GM12878 (cell line): ENCODE measurements at regions not wholly inside any gene's neighbourhood (a gene's known extent, or its start where the extent isn't known, plus 50 kb on each side); places are given as distances from the start of the nearest gene placed in this dataset.

Source experiments
- CHD4 ChIP-seq: fragments of 200-600 bp; sonication (generic); IDR thresholded peaks from 2 replicates; pipeline ENCODE4 v1.6.1; 2016; ENCODE audit warnings: mild to moderate bottlenecking
- IRF4 ChIP-seq: IDR thresholded peaks from 2 replicates; pipeline ENCODE4 v1.6.1; 2011; ENCODE audit warnings: low read depth, low read length
- JUNB ChIP-seq: IDR thresholded peaks from 2 replicates; pipeline ENCODE4 v1.6.1; 2016; ENCODE audit warnings: antibody characterized with exemption, mild to moderate bottlenecking
- MEF2B ChIP-seq: fragments of 450-650 bp; IDR thresholded peaks from 2 replicates; pipeline ENCODE4 v1.6.1; 2018; ENCODE audit warnings: mild to moderate bottlenecking, moderate library complexity; ENCODE audit not compliant: partially characterized antibody, poor library complexity, severe bottlenecking
- MTA2 ChIP-seq: fragments of 450-650 bp; IDR thresholded peaks from 2 replicates; pipeline ENCODE4 v1.6.1; 2016; ENCODE audit warnings: low read depth, mild to moderate bottlenecking, moderate library complexity
- NR2C2 ChIP-seq: IDR thresholded peaks from 2 replicates; pipeline ENCODE4 v1.6.1; 2011; ENCODE audit warnings: borderline replicate concordance, low read depth; ENCODE audit not compliant: control insufficient read depth, insufficient read length
- PAX8 ChIP-seq: fragments of 450-650 bp; IDR thresholded peaks from 2 replicates; pipeline ENCODE4 v1.6.1; 2017; ENCODE audit warnings: mild to moderate bottlenecking, moderate library complexity
- RAD51 ChIP-seq: fragments of 450-650 bp; IDR thresholded peaks from 2 replicates; pipeline ENCODE4 v1.6.1; 2016; ENCODE audit warnings: moderate library complexity, mild to moderate bottlenecking, inconsistent platforms
- RBBP5 ChIP-seq: fragments of 200-600 bp; sonication (generic); conservative IDR thresholded peaks from 2 replicates; pipeline ENCODE4 v1.6.1; 2016
- RCOR1 ChIP-seq: conservative IDR thresholded peaks from 2 replicates; pipeline ENCODE4 v1.6.1; 2012; ENCODE audit warnings: low read depth, low read length, improper control_type of control experiment
- SIN3A ChIP-seq: IDR thresholded peaks from 2 replicates; pipeline ENCODE4 v1.6.1; 2012; ENCODE audit warnings: low read depth, low read length, improper control_type of control experiment
- SMARCA5 ChIP-seq: fragments of 450-650 bp; IDR thresholded peaks from 2 replicates; pipeline ENCODE4 v1.6.1; 2017; ENCODE audit warnings: mild to moderate bottlenecking
- SREBF2 ChIP-seq: IDR thresholded peaks from 2 replicates; pipeline ENCODE4 v1.6.1; 2012; ENCODE audit warnings: mild to moderate bottlenecking, low read length
- SUZ12 ChIP-seq: fragments of 200-600 bp; sonication (generic); IDR thresholded peaks from one replicate; pipeline ENCODE4 v1.6.1; 2018; ENCODE audit warnings: antibody characterized with exemption, mild to moderate bottlenecking; ENCODE audit not compliant: unreplicated experiment
- ZNF274 ChIP-seq: IDR thresholded peaks from one replicate; pipeline ENCODE4 v1.8.0; 2011; ENCODE audit not compliant: insufficient read length, insufficient read depth
- TF ChIP-seq, protein P1 (sequence below): fragments of 450-650 bp; IDR thresholded peaks from 2 replicates; pipeline ENCODE4 v1.6.1; 2017; ENCODE audit warnings: mild to moderate bottlenecking, moderate library complexity
- TF ChIP-seq, protein P2 (sequence below): fragments of 450-650 bp; IDR thresholded peaks from 2 replicates; pipeline ENCODE4 v1.6.1; 2018; ENCODE audit warnings: mild to moderate bottlenecking, low read depth, moderate library complexity; ENCODE audit not compliant: partially characterized antibody
- TF ChIP-seq, protein P3 (sequence below): IDR thresholded peaks from 2 replicates; pipeline ENCODE4 v1.6.1; 2011; ENCODE audit warnings: low read depth, low read length, improper control_type of control experiment, borderline replicate concordance
- TF ChIP-seq, protein P4 (sequence below): IDR thresholded peaks from 2 replicates; pipeline ENCODE4 v1.6.1; 2012; ENCODE audit warnings: low read depth, low read length, improper control_type of control experiment
- TF ChIP-seq, protein P5 (sequence below): fragments of 450-650 bp; IDR thresholded peaks from 2 replicates; pipeline ENCODE4 v1.6.1; 2018; ENCODE audit warnings: borderline replicate concordance, mild to moderate bottlenecking; ENCODE audit not compliant: partially characterized antibody

DNA sequence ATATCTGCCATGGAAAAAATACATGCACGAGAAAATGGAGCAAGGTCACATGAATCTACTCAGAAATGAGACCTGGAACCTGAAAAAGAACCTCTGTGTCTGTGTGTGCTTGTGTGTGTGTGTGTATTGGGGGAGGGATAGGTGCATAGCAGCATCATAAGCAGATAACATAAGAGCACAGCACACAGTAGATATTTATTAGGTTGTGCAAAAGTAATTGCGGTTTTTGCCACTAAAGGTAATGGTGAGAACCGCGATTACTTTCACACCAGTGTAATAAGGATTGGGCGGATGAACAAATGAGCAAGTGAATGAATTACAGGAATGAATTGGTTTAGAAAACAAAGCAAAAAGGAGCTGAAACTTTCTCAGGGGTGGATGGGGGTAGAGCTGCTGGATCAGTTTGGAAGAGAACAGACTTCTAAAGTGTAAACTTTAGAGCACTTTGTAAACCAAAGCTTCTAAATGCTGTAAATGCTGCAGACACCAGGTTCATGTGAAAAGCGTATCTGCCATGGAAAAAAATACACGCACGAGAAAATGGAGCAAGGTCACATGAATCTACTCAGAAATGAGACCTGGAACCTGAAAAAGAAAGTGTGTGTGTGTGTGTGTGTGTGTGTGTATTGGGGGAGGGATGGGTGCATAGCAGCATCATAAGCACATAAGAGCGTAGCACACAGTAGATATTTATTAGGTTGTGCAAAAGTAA lies 156.9 kb downstream of the TOMM20 start (continued):
- TF ChIP-seq, protein P1, sequence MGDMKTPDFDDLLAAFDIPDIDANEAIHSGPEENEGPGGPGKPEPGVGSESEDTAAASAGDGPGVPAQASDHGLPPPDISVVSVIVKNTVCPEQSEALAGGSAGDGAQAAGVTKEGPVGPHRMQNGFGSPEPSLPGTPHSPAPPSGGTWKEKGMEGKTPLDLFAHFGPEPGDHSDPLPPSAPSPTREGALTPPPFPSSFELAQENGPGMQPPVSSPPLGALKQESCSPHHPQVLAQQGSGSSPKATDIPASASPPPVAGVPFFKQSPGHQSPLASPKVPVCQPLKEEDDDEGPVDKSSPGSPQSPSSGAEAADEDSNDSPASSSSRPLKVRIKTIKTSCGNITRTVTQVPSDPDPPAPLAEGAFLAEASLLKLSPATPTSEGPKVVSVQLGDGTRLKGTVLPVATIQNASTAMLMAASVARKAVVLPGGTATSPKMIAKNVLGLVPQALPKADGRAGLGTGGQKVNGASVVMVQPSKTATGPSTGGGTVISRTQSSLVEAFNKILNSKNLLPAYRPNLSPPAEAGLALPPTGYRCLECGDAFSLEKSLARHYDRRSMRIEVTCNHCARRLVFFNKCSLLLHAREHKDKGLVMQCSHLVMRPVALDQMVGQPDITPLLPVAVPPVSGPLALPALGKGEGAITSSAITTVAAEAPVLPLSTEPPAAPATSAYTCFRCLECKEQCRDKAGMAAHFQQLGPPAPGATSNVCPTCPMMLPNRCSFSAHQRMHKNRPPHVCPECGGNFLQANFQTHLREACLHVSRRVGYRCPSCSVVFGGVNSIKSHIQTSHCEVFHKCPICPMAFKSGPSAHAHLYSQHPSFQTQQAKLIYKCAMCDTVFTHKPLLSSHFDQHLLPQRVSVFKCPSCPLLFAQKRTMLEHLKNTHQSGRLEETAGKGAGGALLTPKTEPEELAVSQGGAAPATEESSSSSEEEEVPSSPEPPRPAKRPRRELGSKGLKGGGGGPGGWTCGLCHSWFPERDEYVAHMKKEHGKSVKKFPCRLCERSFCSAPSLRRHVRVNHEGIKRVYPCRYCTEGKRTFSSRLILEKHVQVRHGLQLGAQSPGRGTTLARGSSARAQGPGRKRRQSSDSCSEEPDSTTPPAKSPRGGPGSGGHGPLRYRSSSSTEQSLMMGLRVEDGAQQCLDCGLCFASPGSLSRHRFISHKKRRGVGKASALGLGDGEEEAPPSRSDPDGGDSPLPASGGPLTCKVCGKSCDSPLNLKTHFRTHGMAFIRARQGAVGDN, result peak; percentile 5
- TF ChIP-seq SREBF2, result no peak
- TF ChIP-seq MEF2B, result peak; percentile 63
- no peak for TF ChIP-seq SIN3A
- TF ChIP-seq, protein P2, sequence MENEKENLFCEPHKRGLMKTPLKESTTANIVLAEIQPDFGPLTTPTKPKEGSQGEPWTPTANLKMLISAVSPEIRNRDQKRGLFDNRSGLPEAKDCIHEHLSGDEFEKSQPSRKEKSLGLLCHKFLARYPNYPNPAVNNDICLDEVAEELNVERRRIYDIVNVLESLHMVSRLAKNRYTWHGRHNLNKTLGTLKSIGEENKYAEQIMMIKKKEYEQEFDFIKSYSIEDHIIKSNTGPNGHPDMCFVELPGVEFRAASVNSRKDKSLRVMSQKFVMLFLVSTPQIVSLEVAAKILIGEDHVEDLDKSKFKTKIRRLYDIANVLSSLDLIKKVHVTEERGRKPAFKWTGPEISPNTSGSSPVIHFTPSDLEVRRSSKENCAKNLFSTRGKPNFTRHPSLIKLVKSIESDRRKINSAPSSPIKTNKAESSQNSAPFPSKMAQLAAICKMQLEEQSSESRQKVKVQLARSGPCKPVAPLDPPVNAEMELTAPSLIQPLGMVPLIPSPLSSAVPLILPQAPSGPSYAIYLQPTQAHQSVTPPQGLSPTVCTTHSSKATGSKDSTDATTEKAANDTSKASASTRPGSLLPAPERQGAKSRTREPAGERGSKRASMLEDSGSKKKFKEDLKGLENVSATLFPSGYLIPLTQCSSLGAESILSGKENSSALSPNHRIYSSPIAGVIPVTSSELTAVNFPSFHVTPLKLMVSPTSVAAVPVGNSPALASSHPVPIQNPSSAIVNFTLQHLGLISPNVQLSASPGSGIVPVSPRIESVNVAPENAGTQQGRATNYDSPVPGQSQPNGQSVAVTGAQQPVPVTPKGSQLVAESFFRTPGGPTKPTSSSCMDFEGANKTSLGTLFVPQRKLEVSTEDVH, result peak; percentile 26
- no peak for TF ChIP-seq SUZ12
- TF ChIP-seq MTA2, result peak; percentile 93
- no peak for TF ChIP-seq RAD51
- TF ChIP-seq JUNB, result no peak; the same call in 1 of the 2 replicates
- TF ChIP-seq, protein P3, sequence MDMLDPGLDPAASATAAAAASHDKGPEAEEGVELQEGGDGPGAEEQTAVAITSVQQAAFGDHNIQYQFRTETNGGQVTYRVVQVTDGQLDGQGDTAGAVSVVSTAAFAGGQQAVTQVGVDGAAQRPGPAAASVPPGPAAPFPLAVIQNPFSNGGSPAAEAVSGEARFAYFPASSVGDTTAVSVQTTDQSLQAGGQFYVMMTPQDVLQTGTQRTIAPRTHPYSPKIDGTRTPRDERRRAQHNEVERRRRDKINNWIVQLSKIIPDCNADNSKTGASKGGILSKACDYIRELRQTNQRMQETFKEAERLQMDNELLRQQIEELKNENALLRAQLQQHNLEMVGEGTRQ, result no peak
- TF ChIP-seq, protein P4, sequence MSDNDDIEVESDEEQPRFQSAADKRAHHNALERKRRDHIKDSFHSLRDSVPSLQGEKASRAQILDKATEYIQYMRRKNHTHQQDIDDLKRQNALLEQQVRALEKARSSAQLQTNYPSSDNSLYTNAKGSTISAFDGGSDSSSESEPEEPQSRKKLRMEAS, result no peak
- no peak for TF ChIP-seq ZNF274
- TF ChIP-seq SMARCA5, result no peak; the same call in 1 of the 2 replicates
- no peak for TF ChIP-seq RBBP5
- TF ChIP-seq, protein P5, sequence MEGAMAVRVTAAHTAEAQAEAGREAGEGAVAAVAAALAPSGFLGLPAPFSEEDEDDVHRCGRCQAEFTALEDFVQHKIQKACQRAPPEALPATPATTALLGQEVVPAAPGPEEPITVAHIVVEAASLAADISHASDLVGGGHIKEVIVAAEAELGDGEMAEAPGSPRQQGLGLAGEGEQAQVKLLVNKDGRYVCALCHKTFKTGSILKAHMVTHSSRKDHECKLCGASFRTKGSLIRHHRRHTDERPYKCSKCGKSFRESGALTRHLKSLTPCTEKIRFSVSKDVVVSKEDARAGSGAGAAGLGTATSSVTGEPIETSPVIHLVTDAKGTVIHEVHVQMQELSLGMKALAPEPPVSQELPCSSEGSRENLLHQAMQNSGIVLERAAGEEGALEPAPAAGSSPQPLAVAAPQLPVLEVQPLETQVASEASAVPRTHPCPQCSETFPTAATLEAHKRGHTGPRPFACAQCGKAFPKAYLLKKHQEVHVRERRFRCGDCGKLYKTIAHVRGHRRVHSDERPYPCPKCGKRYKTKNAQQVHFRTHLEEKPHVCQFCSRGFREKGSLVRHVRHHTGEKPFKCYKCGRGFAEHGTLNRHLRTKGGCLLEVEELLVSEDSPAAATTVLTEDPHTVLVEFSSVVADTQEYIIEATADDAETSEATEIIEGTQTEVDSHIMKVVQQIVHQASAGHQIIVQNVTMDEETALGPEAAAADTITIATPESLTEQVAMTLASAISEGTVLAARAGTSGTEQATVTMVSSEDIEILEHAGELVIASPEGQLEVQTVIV, result no peak
- TF ChIP-seq CHD4, result no peak
- no peak for TF ChIP-seq PAX8
- 0 out of 2 replicates have a peak, but pooled peaks have one; percentile 6 for TF ChIP-seq RCOR1
- 0 out of 2 replicates have a peak, but pooled peaks have one; percentile 29 for TF ChIP-seq IRF4
- TF ChIP-seq NR2C2, result no peak
